ENCODE measurements at regions not wholly inside any gene's neighbourhood (a gene's known extent, or its start where the extent isn't known, plus 50 kb on each side); places are given as distances from the start of the nearest gene placed in this dataset.

DNA sequence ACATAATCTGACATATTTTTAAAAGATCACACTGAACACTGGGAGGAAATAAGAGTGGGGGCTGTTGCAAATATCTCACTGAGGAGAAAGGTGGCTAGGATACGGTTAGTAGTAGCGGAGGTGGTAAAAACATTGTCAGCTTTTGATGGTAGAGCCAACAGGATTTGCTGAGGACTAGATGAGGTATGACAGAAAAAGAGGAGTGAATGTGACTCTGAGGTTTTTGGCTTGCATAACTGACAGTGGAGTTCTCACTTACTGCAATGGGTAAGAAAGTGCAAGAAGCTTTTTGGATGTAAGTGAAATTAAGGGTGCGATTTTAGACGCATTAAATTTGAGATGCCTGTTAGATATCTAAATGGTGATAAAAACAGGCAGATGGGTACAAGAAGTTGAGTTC, 102.0 kb upstream of the MBL2 start:
- TF ChIP-seq, protein P1, sequence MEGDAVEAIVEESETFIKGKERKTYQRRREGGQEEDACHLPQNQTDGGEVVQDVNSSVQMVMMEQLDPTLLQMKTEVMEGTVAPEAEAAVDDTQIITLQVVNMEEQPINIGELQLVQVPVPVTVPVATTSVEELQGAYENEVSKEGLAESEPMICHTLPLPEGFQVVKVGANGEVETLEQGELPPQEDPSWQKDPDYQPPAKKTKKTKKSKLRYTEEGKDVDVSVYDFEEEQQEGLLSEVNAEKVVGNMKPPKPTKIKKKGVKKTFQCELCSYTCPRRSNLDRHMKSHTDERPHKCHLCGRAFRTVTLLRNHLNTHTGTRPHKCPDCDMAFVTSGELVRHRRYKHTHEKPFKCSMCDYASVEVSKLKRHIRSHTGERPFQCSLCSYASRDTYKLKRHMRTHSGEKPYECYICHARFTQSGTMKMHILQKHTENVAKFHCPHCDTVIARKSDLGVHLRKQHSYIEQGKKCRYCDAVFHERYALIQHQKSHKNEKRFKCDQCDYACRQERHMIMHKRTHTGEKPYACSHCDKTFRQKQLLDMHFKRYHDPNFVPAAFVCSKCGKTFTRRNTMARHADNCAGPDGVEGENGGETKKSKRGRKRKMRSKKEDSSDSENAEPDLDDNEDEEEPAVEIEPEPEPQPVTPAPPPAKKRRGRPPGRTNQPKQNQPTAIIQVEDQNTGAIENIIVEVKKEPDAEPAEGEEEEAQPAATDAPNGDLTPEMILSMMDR (IDR thresholded peaks at IDR 0.05), result no peak
- TF ChIP-seq POLR2A (IDR thresholded peaks at IDR 0.05), result no peak

All from heart left ventricle (tissue), 13 donors.